IMR-90 (cell line): ENCODE measurements at regions not wholly inside any gene's neighbourhood (a gene's known extent, or its start where the extent isn't known, plus 50 kb on each side); places are given as distances from the start of the nearest gene placed in this dataset.
A peak's percentile ranks its signal among the peaks of the same experiment; 100 is the strongest.

Experiments used
- ATAC-seq: fragments of 200-7000 bp; cut with Tn5 transposase; 2 replicates; pipeline ENCODE4 v1.9.1; 2020; ENCODE audit warnings: low read depth, mild to moderate bottlenecking, moderate library complexity
- BruUV-seq: library from RNA; stranded (reverse); fragments of 400-500 nt; replicated peaks from 2 replicates; lab custom pipeline; 2021; lab: Mats Ljungman, UMichigan
- CTCF ChIA-PET: fragments of 300-600 bp; formaldehyde crosslinking; extraction: SDS; loops from one replicate; lab custom pipeline; 2021; ENCODE audit warnings: antibody characterized with exemption; lab: Yijun Ruan, JAX
- POLR2A ChIA-PET: fragments of 300-600 bp; sonication (Branson Sonifier 250); formaldehyde crosslinking; loops from one replicate; lab custom pipeline; 2022; ENCODE audit warnings: antibody characterized with exemption; ENCODE audit not compliant: unreplicated experiment; lab: Charles Lee
- DNase-seq: peaks from one replicate; pipeline ENCODE4 v3.0.0; 2013
- H2AFZ ChIP-seq: replicated peaks from 2 replicates; pipeline ENCODE3; 2013; ENCODE audit warnings: low read length, mild to moderate bottlenecking; ENCODE audit not compliant: poor library complexity
- H2AK5ac ChIP-seq: 2 replicates; pipeline ENCODE4 v1.6.1; 2013; ENCODE audit warnings: low read depth, low read length, inconsistent platforms
- H2AK9ac ChIP-seq: replicated peaks from 2 replicates; pipeline ENCODE3; 2013; ENCODE audit warnings: mild to moderate bottlenecking, low read depth, low read length, moderate library complexity; ENCODE audit not compliant: poor library complexity
- H2BK120ac ChIP-seq: 2 replicates; pipeline ENCODE4 v1.6.1; 2013; ENCODE audit warnings: low read depth, low read length, inconsistent platforms
- H2BK15ac ChIP-seq: 3 replicates; pipeline ENCODE4 v1.6.1; 2013; ENCODE audit warnings: low read depth, low read length, inconsistent platforms
- H2BK20ac ChIP-seq: 2 replicates; pipeline ENCODE4 v1.6.1; 2013; ENCODE audit warnings: low read depth, mild to moderate bottlenecking, inconsistent platforms, low read length, moderate library complexity
- H2BK5ac ChIP-seq: 2 replicates; pipeline ENCODE4 v1.6.1; 2013; ENCODE audit warnings: mild to moderate bottlenecking, low read depth, low read length, inconsistent platforms; ENCODE audit not compliant: poor library complexity, severe bottlenecking
- H3K14ac ChIP-seq: replicated peaks from 2 replicates; pipeline ENCODE4 v1.6.1; 2013; ENCODE audit warnings: low read depth, low read length, inconsistent platforms
- H3K18ac ChIP-seq: 2 replicates; pipeline ENCODE4 v1.6.1; 2013; ENCODE audit warnings: low read depth, low read length, control low read depth
- H3K23ac ChIP-seq: 2 replicates; pipeline ENCODE4 v1.6.1; 2013; ENCODE audit warnings: low read depth, low read length, inconsistent platforms
- H3K27ac ChIP-seq: 2 replicates; pipeline ENCODE4 v1.5.1; 2013; ENCODE audit warnings: mild to moderate bottlenecking, control low read depth, low read length; ENCODE audit not compliant: insufficient read depth
- H3K27me3 ChIP-seq: 2 replicates; pipeline ENCODE4 v1.6.1; 2013; ENCODE audit warnings: low read length; ENCODE audit not compliant: control insufficient read depth, insufficient read depth
- H3K36me3 ChIP-seq: 2 replicates; pipeline ENCODE4 v1.6.1; 2013; ENCODE audit warnings: low read length, mixed read lengths; ENCODE audit not compliant: control insufficient read depth, insufficient read depth
- H3K4ac ChIP-seq: 2 replicates; pipeline ENCODE4 v1.6.1; 2013; ENCODE audit warnings: low read depth, low read length, inconsistent platforms
- H3K4me1 ChIP-seq: 2 replicates; pipeline ENCODE4 v1.6.1; 2013; ENCODE audit warnings: low read length, mixed read lengths; ENCODE audit not compliant: control insufficient read depth, insufficient read depth
- H3K4me2 ChIP-seq: 2 replicates; pipeline ENCODE4 v1.6.1; 2013; ENCODE audit warnings: low read depth, mild to moderate bottlenecking, control low read depth, low read length, moderate library complexity
- H3K4me3 ChIP-seq: 2 replicates; pipeline ENCODE4 v1.5.1; 2013; ENCODE audit warnings: low read depth, mild to moderate bottlenecking, control low read depth, low read length, moderate library complexity; ENCODE audit not compliant: insufficient read depth
- H3K56ac ChIP-seq: 2 replicates; pipeline ENCODE4 v1.6.1; 2013; ENCODE audit warnings: low read length, inconsistent platforms; ENCODE audit not compliant: insufficient read depth; ENCODE audit errors: extremely low read depth
- H3K79me1 ChIP-seq, 2 experiments: 2 replicates each; pipeline ENCODE4 v1.6.1; 2013; ENCODE audit warnings: low read length in 2 of 2, inconsistent platforms in 1 of 2, low read depth in 1 of 2
- H3K9ac ChIP-seq: 2 replicates; pipeline ENCODE4 v1.6.1; 2013; ENCODE audit warnings: low read depth, low read length, control low read depth
- H3K9me1 ChIP-seq: 2 replicates; pipeline ENCODE4 v1.6.1; 2013; ENCODE audit warnings: low read length, inconsistent platforms; ENCODE audit not compliant: insufficient read depth
- H3K9me3 ChIP-seq: 2 replicates; pipeline ENCODE4 v1.6.1; 2013; ENCODE audit warnings: low read length; ENCODE audit not compliant: control insufficient read depth, insufficient read depth
- H4K20me1 ChIP-seq: 2 replicates; pipeline ENCODE4 v1.6.1; 2013; ENCODE audit warnings: low read length, inconsistent platforms; ENCODE audit not compliant: insufficient read depth
- H4K5ac ChIP-seq: 2 replicates; pipeline ENCODE4 v1.6.1; 2013; ENCODE audit warnings: mild to moderate bottlenecking, low read depth, low read length, control low read depth
- H4K8ac ChIP-seq, 2 experiments: 2 replicates each; pipeline ENCODE4 v1.6.1; 2013; ENCODE audit warnings: low read depth in 2 of 2, low read length in 2 of 2, control low read depth in 1 of 2, inconsistent platforms in 1 of 2
- H4K91ac ChIP-seq: 2 replicates; pipeline ENCODE4 v1.6.1; 2013; ENCODE audit warnings: low read depth, low read length, inconsistent platforms; ENCODE audit not compliant: insufficient read depth
- BHLHE40 ChIP-seq: fragments of 150-350 bp; IDR thresholded peaks from 2 replicates; pipeline ENCODE4 v1.6.1; 2016; ENCODE audit warnings: mild to moderate bottlenecking, low read depth, low read length
- CEBPB ChIP-seq: IDR thresholded peaks from 2 replicates; pipeline ENCODE4 v1.6.1; 2012; ENCODE audit warnings: low read depth, low read length, improper control_type of control experiment
- CHD1 ChIP-seq: IDR thresholded peaks from 2 replicates; pipeline ENCODE4 v1.6.1; 2012; ENCODE audit warnings: low read depth, low read length, improper control_type of control experiment
- WGBS, 2 experiments: methylation state at CpG; one replicate each; pipeline versions ENCODE4 v1.1.5 to v1.1.7; 2013; ENCODE audit warnings: missing lambda C conversion rate in 2 of 2; ENCODE audit not compliant: insufficient read length in 1 of 2; ENCODE audit errors: extremely low coverage in 2 of 2; 5-methylcytosine and 5-hydroxymethylcytosine counted together
- dilution Hi-C: fragments of 300-500 bp; cut with HindIII; formaldehyde crosslinking; loops from one replicate; pipeline ENCODE4 v1.14.3; 2018; ENCODE audit warnings: low sequenced_read_pairs; ENCODE audit not compliant: unreplicated experiment
- in situ Hi-C: fragments of 300-500 bp; cut with MboI; formaldehyde crosslinking; loops from 3 replicates; pipeline ENCODE4 v1.14.3; 2019; ENCODE audit warnings: low sequenced_read_pairs, inconsistent platforms, mixed read lengths
- intact Hi-C: fragments of 100-400 bp; cut with micrococcal nuclease; formaldehyde crosslinking; loops from 2 replicates; pipeline ENCODE4 v1.10.0; 2022
- TF ChIP-seq, protein P1 (sequence below): conservative IDR thresholded peaks from 2 replicates; pipeline ENCODE4 v1.5.1; 2012; ENCODE audit warnings: mild to moderate bottlenecking, low read depth, low read length, improper control_type of control experiment

DNA sequence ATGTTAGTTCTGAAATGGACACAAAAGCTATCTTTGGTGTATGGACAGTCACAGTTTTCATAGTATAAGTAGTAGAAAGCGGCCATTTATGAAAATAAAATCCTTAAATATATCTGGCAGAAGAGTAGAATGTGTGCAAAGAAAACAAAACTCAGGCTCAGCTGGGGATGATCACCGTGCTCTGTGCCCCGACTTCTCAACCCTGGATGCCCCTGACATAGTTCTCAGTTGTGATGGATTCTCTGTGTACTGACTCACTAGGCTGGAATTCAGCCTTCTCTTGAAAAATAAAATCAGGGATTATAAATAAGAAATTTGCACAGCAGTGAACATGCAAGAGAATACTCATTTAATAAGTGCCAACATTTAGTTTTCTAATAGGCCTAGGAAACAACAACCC lies 925.1 kb upstream of the NR2F2 start:
- Histone ChIP-seq H3K4me2 (peak overlapping the region; percentile 25; the same call in 1 of the 2 replicates), H3K9ac (no peak overlapping the region), H4K8ac (peak overlapping the region in 1 of 2 experiments; percentile 74; a peak in 2 of 4 replicates), H2AK9ac (no peak overlapping the region), H3K27ac (peak overlapping the region; percentile 31; the same call in 1 of the 2 replicates), H2AK5ac (peak overlapping the region; percentile 38; the same call in 1 of the 2 replicates), H3K23ac (peak overlapping the region; percentile 82; the same call in 1 of the 2 replicates), H3K9me3 (no peaks in the 10 kb centered on the region), H3K27me3 (no peaks in the 10 kb centered on the region), H3K4me3 (no peak overlapping the region), H3K4ac (peak overlapping the region; percentile 73), H2BK15ac (peak overlapping the region; percentile 46; the same call in 1 of the 3 replicates), H3K14ac (no peak overlapping the region; the same call in 1 of the 2 replicates), H2BK120ac (peak overlapping the region; percentile 91), H3K9me1 (peaks cover 3% of the 10 kb centered on the region; the same call in 1 of the 2 replicates), H3K56ac (0 out of 2 replicates have a peak overlapping the region, but pooled peaks have one; percentile 5), H4K91ac (peak overlapping the region; percentile 90), H3K18ac (peak overlapping the region; percentile 91), H4K20me1 (no peaks in the 10 kb centered on the region), H3K4me1 (peaks cover 8% of the 10 kb centered on the region), H2BK20ac (peak overlapping the region; percentile 86), H2BK5ac (peak overlapping the region; percentile 48), H3K79me1 (no peaks in the 10 kb centered on the region), H4K5ac (peak overlapping the region; percentile 85), H3K36me3 (no peaks in the 10 kb centered on the region), H2AFZ (no peak overlapping the region)
- intact Hi-C loops = loop anchor here (5.0 kb wide), 2 partner anchors 148 to 922 kb away; no protein-coding TSS in a partner anchor
- peak; percentile 62 for DNase-seq
- in situ Hi-C loops = no loop called here
- peak; percentile 74 for ATAC-seq
- POLR2A ChIA-PET = interaction anchor here (0.5 kb wide), 1 partner anchor 105 kb away, joined by 4 read pairs; no protein-coding TSS in a partner anchor
- WGBS, 2 experiments = 0% methylated on average over 2 of the region's 3 CpGs; no CpG with 5 or more reads in 1 of the 2 experiments
- TF ChIP-seq BHLHE40 (no peak), CHD1 (no peak), CEBPB (no peak)
- TF ChIP-seq, protein P1, sequence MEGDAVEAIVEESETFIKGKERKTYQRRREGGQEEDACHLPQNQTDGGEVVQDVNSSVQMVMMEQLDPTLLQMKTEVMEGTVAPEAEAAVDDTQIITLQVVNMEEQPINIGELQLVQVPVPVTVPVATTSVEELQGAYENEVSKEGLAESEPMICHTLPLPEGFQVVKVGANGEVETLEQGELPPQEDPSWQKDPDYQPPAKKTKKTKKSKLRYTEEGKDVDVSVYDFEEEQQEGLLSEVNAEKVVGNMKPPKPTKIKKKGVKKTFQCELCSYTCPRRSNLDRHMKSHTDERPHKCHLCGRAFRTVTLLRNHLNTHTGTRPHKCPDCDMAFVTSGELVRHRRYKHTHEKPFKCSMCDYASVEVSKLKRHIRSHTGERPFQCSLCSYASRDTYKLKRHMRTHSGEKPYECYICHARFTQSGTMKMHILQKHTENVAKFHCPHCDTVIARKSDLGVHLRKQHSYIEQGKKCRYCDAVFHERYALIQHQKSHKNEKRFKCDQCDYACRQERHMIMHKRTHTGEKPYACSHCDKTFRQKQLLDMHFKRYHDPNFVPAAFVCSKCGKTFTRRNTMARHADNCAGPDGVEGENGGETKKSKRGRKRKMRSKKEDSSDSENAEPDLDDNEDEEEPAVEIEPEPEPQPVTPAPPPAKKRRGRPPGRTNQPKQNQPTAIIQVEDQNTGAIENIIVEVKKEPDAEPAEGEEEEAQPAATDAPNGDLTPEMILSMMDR = no peak
- no TSS peak for BruUV-seq
- CTCF ChIA-PET = interaction anchor here (0.8 kb wide), 1 partner anchor 9 kb away, joined by 4 read pairs; no protein-coding TSS in a partner anchor
- dilution Hi-C loops = no loop called here
